ENCODE measurements at regions not wholly inside any gene's neighbourhood (a gene's known extent, or its start where the extent isn't known, plus 50 kb on each side); places are given as distances from the start of the nearest gene placed in this dataset.

DNA sequence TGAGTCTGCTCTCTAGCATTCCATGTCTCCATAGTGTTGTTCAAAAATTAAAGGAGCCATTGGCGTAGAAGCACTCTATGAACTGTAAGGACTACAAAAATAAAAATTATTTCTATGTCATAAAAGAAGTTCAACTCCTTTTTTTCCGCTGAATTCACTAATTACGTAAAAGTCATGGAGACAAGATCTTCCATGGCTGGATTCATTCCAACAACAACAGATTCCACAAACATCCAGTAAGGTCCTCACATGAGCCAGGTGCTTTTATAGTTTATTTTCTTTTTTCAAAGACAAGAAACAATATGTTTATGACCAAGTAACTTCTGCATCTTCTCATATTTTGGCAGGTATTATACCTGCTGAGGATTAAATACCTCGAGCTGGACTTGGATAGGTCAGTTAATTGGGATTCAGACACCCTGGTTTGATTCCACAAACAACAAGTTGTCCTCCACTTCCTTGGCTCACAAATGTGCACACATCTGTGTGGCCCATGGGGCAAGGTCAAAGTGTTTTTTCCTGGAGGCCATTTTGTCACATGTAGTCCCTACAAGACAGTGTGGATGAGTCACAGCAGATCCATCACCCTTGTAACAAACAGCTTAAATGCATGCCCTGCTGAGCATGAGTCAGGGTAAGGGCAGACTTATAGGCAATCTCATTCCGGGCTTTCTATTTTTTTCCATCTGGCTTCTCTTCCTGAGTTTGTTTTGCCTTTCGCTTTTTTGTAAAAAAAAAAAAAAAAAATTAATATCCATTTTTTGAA lies 475.6 kb downstream of the COG6 start:
- TF ChIP-seq, protein P1, sequence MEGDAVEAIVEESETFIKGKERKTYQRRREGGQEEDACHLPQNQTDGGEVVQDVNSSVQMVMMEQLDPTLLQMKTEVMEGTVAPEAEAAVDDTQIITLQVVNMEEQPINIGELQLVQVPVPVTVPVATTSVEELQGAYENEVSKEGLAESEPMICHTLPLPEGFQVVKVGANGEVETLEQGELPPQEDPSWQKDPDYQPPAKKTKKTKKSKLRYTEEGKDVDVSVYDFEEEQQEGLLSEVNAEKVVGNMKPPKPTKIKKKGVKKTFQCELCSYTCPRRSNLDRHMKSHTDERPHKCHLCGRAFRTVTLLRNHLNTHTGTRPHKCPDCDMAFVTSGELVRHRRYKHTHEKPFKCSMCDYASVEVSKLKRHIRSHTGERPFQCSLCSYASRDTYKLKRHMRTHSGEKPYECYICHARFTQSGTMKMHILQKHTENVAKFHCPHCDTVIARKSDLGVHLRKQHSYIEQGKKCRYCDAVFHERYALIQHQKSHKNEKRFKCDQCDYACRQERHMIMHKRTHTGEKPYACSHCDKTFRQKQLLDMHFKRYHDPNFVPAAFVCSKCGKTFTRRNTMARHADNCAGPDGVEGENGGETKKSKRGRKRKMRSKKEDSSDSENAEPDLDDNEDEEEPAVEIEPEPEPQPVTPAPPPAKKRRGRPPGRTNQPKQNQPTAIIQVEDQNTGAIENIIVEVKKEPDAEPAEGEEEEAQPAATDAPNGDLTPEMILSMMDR (IDR thresholded peaks at IDR 0.05; ENCODE audit: low read depth, low read length): no peak
- TF ChIP-seq POLR2A (IDR thresholded peaks at IDR 0.05; ENCODE audit: extremely low read depth, insufficient read length) (no peak), MYC (IDR thresholded peaks at IDR 0.05; ENCODE audit: low read depth, low read length) (no peak)
- TF ChIP-seq, protein P2, sequence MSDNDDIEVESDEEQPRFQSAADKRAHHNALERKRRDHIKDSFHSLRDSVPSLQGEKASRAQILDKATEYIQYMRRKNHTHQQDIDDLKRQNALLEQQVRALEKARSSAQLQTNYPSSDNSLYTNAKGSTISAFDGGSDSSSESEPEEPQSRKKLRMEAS (IDR thresholded peaks at IDR 0.05; ENCODE audit: low read depth, low read length): no peak

Measured in NB4 (cell line).